Ureter (tissue), 1 donor: ENCODE measurements at regions not wholly inside any gene's neighbourhood (a gene's known extent, or its start where the extent isn't known, plus 50 kb on each side); places are given as distances from the start of the nearest gene placed in this dataset.

ENCODE experiments used
- DNase-seq: peaks from one replicate; pipeline ENCODE4 v3.0.0-alpha.2; 2020; ENCODE audit warnings: low spot score
- donor health status: DM: yes; HTN: yes; CAD: no.

GRCh38 chrX:69365349-69365748 lies 138.8 kb upstream of the NALF2 start:
- no peak for DNase-seq

- no peak for DNase-seq
Observed at GRCh38 chrX:69362856-69363255, 141.3 kb upstream of the NALF2 start.

GRCh38 chrX:69362354-69362753 lies 141.8 kb upstream of the NALF2 start:
- DNase-seq = no peak

- DNase-seq = no peak
Observed at GRCh38 chrX:69361311-69361845, 142.7 kb upstream of the NALF2 start.

- DNase-seq = no peak
Observed at GRCh38 chrX:69357317-69357716, 146.8 kb upstream of the NALF2 start.

- DNase-seq = peak; percentile 32
Observed at GRCh38 chrX:69324851-69325250, 159.6 kb upstream of the PJA1 start.

GRCh38 chrX:69323786-69324720 lies 158.8 kb upstream of the PJA1 start:
- DNase-seq = peak; percentile 23

- DNase-seq = peak; percentile 28
Observed at GRCh38 chrX:69321789-69322188, 156.5 kb upstream of the PJA1 start.

GRCh38 chrX:69321006-69321655 lies 155.9 kb upstream of the PJA1 start:
- peak; percentile 20 for DNase-seq

- peak; percentile 24 for DNase-seq
Observed at GRCh38 chrX:69320116-69320515, 154.9 kb upstream of the PJA1 start.

- peak; percentile 12 for DNase-seq
Observed at GRCh38 chrX:69319376-69319775, 154.1 kb upstream of the PJA1 start.

- peak; percentile 37 for DNase-seq
Observed at GRCh38 chrX:69318651-69319340, 153.5 kb upstream of the PJA1 start.

GRCh38 chrX:69317721-69318120 lies 152.5 kb upstream of the PJA1 start:
- peak; percentile 25 for DNase-seq

- DNase-seq = peak; percentile 41
Observed at GRCh38 chrX:69314436-69315348, 149.4 kb upstream of the PJA1 start.

- DNase-seq = peak; percentile 22
Observed at GRCh38 chrX:69313617-69314290, 148.5 kb upstream of the PJA1 start.

- peak; percentile 22 for DNase-seq
Observed at GRCh38 chrX:69311936-69312670, 146.8 kb upstream of the PJA1 start.

GRCh38 chrX:69309074-69309792 lies 144.0 kb upstream of the PJA1 start:
- no peak for DNase-seq

- no peak for DNase-seq
Observed at GRCh38 chrX:69307756-69308155, 142.5 kb upstream of the PJA1 start.

GRCh38 chrX:69307029-69307428 lies 141.8 kb upstream of the PJA1 start:
- no peak for DNase-seq
